Ishikawa (cell line): ENCODE measurements at regions not wholly inside any gene's neighbourhood (a gene's known extent, or its start where the extent isn't known, plus 50 kb on each side); places are given as distances from the start of the nearest gene placed in this dataset.

Experiments used
- CEBPB ChIP-seq: IDR thresholded peaks from 2 replicates; pipeline ENCODE4 v1.6.1; 2012
- CREB1 ChIP-seq: IDR thresholded peaks from 2 replicates; pipeline ENCODE4 v1.6.1; 2012; ENCODE audit warnings: low read depth
- EGR1 ChIP-seq: IDR thresholded peaks from 2 replicates; pipeline ENCODE4 v1.6.1; 2012
- EP300 ChIP-seq: IDR thresholded peaks from 2 replicates; pipeline ENCODE4 v1.6.1; 2012; ENCODE audit warnings: borderline replicate concordance
- FOXM1 ChIP-seq: IDR thresholded peaks from 2 replicates; pipeline ENCODE4 v1.6.1; 2012; ENCODE audit warnings: low read depth, borderline replicate concordance
- NFIC ChIP-seq: IDR thresholded peaks from 2 replicates; pipeline ENCODE4 v1.6.1; 2012
- RAD21 ChIP-seq: IDR thresholded peaks from 2 replicates; pipeline ENCODE4 v1.6.1; 2012; ENCODE audit warnings: low read depth
- TAF1 ChIP-seq: IDR thresholded peaks from 2 replicates; pipeline ENCODE4 v1.6.1; 2012; ENCODE audit warnings: low read depth, mild to moderate bottlenecking
- TCF12 ChIP-seq: IDR thresholded peaks from 2 replicates; pipeline ENCODE4 v1.6.1; 2012; ENCODE audit warnings: low read depth
- TEAD4 ChIP-seq: IDR thresholded peaks from 2 replicates; pipeline ENCODE4 v1.6.1; 2012
- YY1 ChIP-seq: IDR thresholded peaks from 2 replicates; pipeline ENCODE4 v1.6.1; 2012; ENCODE audit warnings: low read depth
- ZBTB7A ChIP-seq: IDR thresholded peaks from 2 replicates; pipeline ENCODE4 v1.6.1; 2012; ENCODE audit warnings: low read depth
- TF ChIP-seq, protein P1 (sequence below): IDR thresholded peaks from 2 replicates; pipeline ENCODE4 v1.6.1; 2012
- TF ChIP-seq, protein P2 (sequence below): IDR thresholded peaks from 2 replicates; pipeline ENCODE4 v1.6.1; 2012
- TF ChIP-seq, protein P3 (sequence below): IDR thresholded peaks from 2 replicates; pipeline ENCODE4 v1.6.1; 2012; ENCODE audit warnings: low read depth, mild to moderate bottlenecking

GRCh38 chr13:60753641-60754040, 356.6 kb downstream of the TDRD3 start:
- TF ChIP-seq EP300 (no peak), CEBPB (no peak), YY1 (no peak), RAD21 (no peak), TAF1 (no peak), NFIC (no peak), CREB1 (no peak)
- TF ChIP-seq, protein P1, sequence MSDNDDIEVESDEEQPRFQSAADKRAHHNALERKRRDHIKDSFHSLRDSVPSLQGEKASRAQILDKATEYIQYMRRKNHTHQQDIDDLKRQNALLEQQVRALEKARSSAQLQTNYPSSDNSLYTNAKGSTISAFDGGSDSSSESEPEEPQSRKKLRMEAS = no peak
- TF ChIP-seq, protein P2, sequence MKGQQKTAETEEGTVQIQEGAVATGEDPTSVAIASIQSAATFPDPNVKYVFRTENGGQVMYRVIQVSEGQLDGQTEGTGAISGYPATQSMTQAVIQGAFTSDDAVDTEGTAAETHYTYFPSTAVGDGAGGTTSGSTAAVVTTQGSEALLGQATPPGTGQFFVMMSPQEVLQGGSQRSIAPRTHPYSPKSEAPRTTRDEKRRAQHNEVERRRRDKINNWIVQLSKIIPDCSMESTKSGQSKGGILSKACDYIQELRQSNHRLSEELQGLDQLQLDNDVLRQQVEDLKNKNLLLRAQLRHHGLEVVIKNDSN = no peak

DNA sequence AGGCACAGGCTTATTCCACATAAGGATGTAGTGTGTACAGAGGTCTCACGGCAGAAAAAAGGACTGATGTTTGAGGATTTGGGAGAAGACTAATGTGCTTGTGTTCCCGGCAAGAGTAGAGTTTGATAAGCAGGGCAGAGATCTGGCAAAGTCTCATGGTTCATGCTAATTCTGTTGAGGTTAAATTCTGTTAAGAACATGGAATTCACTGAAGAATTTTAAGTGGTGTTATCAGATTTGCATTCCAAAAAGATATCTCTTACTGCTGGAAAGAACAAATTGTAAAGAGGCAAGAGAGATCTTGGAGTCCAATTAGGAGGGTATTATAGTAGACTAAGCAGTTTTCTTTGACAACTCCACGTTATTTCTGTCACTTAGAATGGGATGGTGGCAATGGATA, 348.3 kb downstream of the TDRD3 start:
- TF ChIP-seq TAF1 (no peak), RAD21 (no peak), TCF12 (no peak), NFIC (no peak), CREB1 (no peak), YY1 (no peak), TEAD4 (no peak), EP300 (no peak), ZBTB7A (no peak), FOXM1 (no peak), EGR1 (no peak), CEBPB (no peak)
- TF ChIP-seq, protein P2 = no peak
- TF ChIP-seq, protein P1 = no peak

GRCh38 chr13:60733933-60734332, 336.9 kb downstream of the TDRD3 start:
- TF ChIP-seq TCF12 (no peak), EP300 (no peak), CREB1 (no peak), EGR1 (no peak), FOXM1 (no peak), TAF1 (no peak), CEBPB (no peak), RAD21 (no peak), ZBTB7A (no peak), NFIC (no peak)
- TF ChIP-seq, protein P3, sequence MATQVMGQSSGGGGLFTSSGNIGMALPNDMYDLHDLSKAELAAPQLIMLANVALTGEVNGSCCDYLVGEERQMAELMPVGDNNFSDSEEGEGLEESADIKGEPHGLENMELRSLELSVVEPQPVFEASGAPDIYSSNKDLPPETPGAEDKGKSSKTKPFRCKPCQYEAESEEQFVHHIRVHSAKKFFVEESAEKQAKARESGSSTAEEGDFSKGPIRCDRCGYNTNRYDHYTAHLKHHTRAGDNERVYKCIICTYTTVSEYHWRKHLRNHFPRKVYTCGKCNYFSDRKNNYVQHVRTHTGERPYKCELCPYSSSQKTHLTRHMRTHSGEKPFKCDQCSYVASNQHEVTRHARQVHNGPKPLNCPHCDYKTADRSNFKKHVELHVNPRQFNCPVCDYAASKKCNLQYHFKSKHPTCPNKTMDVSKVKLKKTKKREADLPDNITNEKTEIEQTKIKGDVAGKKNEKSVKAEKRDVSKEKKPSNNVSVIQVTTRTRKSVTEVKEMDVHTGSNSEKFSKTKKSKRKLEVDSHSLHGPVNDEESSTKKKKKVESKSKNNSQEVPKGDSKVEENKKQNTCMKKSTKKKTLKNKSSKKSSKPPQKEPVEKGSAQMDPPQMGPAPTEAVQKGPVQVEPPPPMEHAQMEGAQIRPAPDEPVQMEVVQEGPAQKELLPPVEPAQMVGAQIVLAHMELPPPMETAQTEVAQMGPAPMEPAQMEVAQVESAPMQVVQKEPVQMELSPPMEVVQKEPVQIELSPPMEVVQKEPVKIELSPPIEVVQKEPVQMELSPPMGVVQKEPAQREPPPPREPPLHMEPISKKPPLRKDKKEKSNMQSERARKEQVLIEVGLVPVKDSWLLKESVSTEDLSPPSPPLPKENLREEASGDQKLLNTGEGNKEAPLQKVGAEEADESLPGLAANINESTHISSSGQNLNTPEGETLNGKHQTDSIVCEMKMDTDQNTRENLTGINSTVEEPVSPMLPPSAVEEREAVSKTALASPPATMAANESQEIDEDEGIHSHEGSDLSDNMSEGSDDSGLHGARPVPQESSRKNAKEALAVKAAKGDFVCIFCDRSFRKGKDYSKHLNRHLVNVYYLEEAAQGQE = no peak
- TF ChIP-seq, protein P1 = no peak

DNA sequence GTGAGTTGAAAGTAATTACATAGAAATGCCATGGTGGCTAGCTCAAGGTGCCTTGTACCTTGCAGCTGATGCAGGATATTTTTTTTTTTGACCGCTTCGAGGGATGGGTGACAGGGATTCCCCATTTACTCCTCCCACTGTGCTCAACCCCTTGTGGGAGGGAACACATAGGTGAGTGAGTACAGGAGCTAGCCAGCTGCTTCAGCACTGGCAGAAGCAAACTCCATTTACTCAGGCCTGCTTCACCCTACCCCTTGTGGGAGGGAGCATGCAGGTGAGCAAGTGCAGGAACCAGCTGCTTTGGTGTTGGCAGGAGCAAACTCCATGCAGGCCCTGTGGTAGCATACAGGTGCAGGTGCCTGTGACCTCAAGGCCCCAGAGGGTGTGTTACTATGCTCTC, 330.1 kb downstream of the TDRD3 start:
- no peak for TF ChIP-seq EP300
- TF ChIP-seq TAF1 = no peak
- TF ChIP-seq YY1 = no peak

DNA sequence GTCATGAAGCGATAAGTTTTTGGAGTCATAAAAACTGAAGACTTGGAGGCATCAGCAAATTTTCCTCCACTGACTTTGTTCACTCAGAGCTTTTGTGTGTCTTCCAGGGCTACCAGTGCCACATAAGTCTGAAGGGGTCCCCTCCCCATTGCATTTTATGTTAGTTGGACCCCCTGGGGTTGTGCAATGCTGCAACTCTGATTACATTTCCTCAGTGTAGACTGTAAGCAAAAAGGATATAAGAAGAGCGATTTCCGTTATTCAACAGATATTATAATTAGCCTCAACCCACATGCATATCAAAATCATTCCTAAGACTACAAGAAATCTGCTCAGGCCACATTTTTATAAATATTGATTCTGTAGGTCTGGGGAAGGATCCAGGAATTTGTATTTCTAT, 324.0 kb downstream of the TDRD3 start:
- no peak for TF ChIP-seq RAD21
- TF ChIP-seq EGR1 = no peak
- no peak for TF ChIP-seq EP300
- TF ChIP-seq FOXM1 = no peak
- no peak for TF ChIP-seq ZBTB7A
- TF ChIP-seq, protein P3 = no peak
- no peak for TF ChIP-seq TCF12
- TF ChIP-seq YY1 = no peak
- TF ChIP-seq, protein P2 = no peak
- TF ChIP-seq TAF1 = no peak
- no peak for TF ChIP-seq CEBPB
- no peak for TF ChIP-seq CREB1
- TF ChIP-seq TEAD4 = no peak
- TF ChIP-seq NFIC = no peak
- TF ChIP-seq, protein P1 = no peak

GRCh38 chr13:60720590-60720989, 323.6 kb downstream of the TDRD3 start:
- TF ChIP-seq TEAD4 (no peak), TCF12 (no peak), CREB1 (no peak), EGR1 (no peak), EP300 (no peak), NFIC (no peak), CEBPB (no peak), TAF1 (no peak), YY1 (no peak), ZBTB7A (no peak), FOXM1 (no peak), RAD21 (no peak)
- TF ChIP-seq, protein P3 = no peak
- TF ChIP-seq, protein P1 = no peak
- TF ChIP-seq, protein P2 = no peak
